ENCODE measurements at regions not wholly inside any gene's neighbourhood (a gene's known extent, or its start where the extent isn't known, plus 50 kb on each side); places are given as distances from the start of the nearest gene placed in this dataset.

- peaks cover 7% of the 10 kb centered on the region for H3K4me1 ChIP-seq (ENCODE audit: control insufficient read depth, low read depth, low read length)
- no peak overlapping the region for H3K9ac ChIP-seq (ENCODE audit: low read length)
- no peaks in the 10 kb centered on the region for H3K36me3 ChIP-seq (ENCODE audit: control insufficient read depth, low read depth, low read length)
- H3K4me3 ChIP-seq (ENCODE audit: low read length), result no peak overlapping the region
- no peak overlapping the region for H3K27ac ChIP-seq (ENCODE audit: low read length)
- no peaks in the 10 kb centered on the region for H3K9me3 ChIP-seq (ENCODE audit: control insufficient read depth, low read depth, low read length)
- H3K27me3 ChIP-seq (ENCODE audit: control insufficient read depth, insufficient read depth, low read length), result no peaks in the 10 kb centered on the region
Measured at GRCh38 chr9:80448996-80449395, 877.2 kb downstream of the TLE4 start.

GRCh38 chr9:80447876-80448275 is 876.1 kb downstream of the TLE4 start:
- H3K27me3 ChIP-seq (ENCODE audit: control insufficient read depth, insufficient read depth, low read length), result no peaks in the 10 kb centered on the region
- H3K9ac ChIP-seq (ENCODE audit: low read length), result no peak overlapping the region
- H3K4me1 ChIP-seq (ENCODE audit: control insufficient read depth, low read depth, low read length), result peaks cover 7% of the 10 kb centered on the region
- H3K36me3 ChIP-seq (ENCODE audit: control insufficient read depth, low read depth, low read length), result no peaks in the 10 kb centered on the region
- no peak overlapping the region for H3K27ac ChIP-seq (ENCODE audit: low read length)
- H3K4me3 ChIP-seq (ENCODE audit: low read length), result no peak overlapping the region
- no peaks in the 10 kb centered on the region for H3K9me3 ChIP-seq (ENCODE audit: control insufficient read depth, low read depth, low read length)

DNA sequence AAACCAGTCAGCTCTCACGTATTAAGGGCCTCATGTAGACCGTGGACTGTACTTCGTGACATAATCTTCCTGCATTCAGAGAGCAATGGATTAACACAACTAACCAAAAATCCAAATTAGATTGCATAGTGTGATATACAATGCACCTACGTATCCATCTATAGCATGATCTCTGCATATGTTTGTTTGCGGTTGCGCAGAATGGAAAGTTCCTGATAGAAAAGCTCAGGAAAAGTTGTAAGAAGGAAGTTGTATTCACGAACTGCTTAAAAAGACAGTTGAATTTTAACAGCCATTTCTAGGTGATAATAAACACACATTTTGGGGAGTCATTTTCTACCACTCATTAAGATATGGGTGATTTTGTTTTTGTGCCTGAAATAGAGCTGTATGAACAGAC is 869.0 kb downstream of the TLE4 start:
- Histone ChIP-seq H3K27me3 (ENCODE audit: control insufficient read depth, insufficient read depth, low read length) (no peaks in the 10 kb centered on the region), H3K27ac (ENCODE audit: low read length) (no peak overlapping the region), H3K4me1 (ENCODE audit: control insufficient read depth, low read depth, low read length) (peaks cover 4% of the 10 kb centered on the region), H3K9ac (ENCODE audit: low read length) (no peak overlapping the region), H3K36me3 (ENCODE audit: control insufficient read depth, low read depth, low read length) (no peaks in the 10 kb centered on the region), H3K4me3 (ENCODE audit: low read length) (no peak overlapping the region), H3K9me3 (ENCODE audit: control insufficient read depth, low read depth, low read length) (no peaks in the 10 kb centered on the region)

GRCh38 chr9:80437825-80438224 is 866.1 kb downstream of the TLE4 start:
- Histone ChIP-seq H3K9me3 (ENCODE audit: control insufficient read depth, low read depth, low read length) (no peaks in the 10 kb centered on the region), H3K4me3 (ENCODE audit: low read length) (no peak overlapping the region), H3K27me3 (ENCODE audit: control insufficient read depth, insufficient read depth, low read length) (no peaks in the 10 kb centered on the region), H3K27ac (ENCODE audit: low read length) (no peak overlapping the region), H3K4me1 (ENCODE audit: control insufficient read depth, low read depth, low read length) (peaks cover 9% of the 10 kb centered on the region), H3K36me3 (ENCODE audit: control insufficient read depth, low read depth, low read length) (no peaks in the 10 kb centered on the region), H3K9ac (ENCODE audit: low read length) (no peak overlapping the region)

GRCh38 chr9:80437091-80437640 is 865.4 kb downstream of the TLE4 start:
- Histone ChIP-seq H3K9me3 (ENCODE audit: control insufficient read depth, low read depth, low read length) (no peaks in the 10 kb centered on the region), H3K27me3 (ENCODE audit: control insufficient read depth, insufficient read depth, low read length) (no peaks in the 10 kb centered on the region), H3K4me3 (ENCODE audit: low read length) (no peak overlapping the region), H3K36me3 (ENCODE audit: control insufficient read depth, low read depth, low read length) (no peaks in the 10 kb centered on the region), H3K4me1 (ENCODE audit: control insufficient read depth, low read depth, low read length) (peaks cover 9% of the 10 kb centered on the region), H3K27ac (ENCODE audit: low read length) (no peak overlapping the region), H3K9ac (ENCODE audit: low read length) (no peak overlapping the region)

GRCh38 chr9:80435591-80435990 is 863.8 kb downstream of the TLE4 start:
- no peaks in the 10 kb centered on the region for H3K36me3 ChIP-seq (ENCODE audit: control insufficient read depth, low read depth, low read length)
- H3K27me3 ChIP-seq (ENCODE audit: control insufficient read depth, insufficient read depth, low read length), result no peaks in the 10 kb centered on the region
- no peaks in the 10 kb centered on the region for H3K9me3 ChIP-seq (ENCODE audit: control insufficient read depth, low read depth, low read length)
- H3K4me1 ChIP-seq (ENCODE audit: control insufficient read depth, low read depth, low read length), result peaks cover 9% of the 10 kb centered on the region
- no peak overlapping the region for H3K27ac ChIP-seq (ENCODE audit: low read length)
- no peak overlapping the region for H3K4me3 ChIP-seq (ENCODE audit: low read length)
- no peak overlapping the region for H3K9ac ChIP-seq (ENCODE audit: low read length)

DNA sequence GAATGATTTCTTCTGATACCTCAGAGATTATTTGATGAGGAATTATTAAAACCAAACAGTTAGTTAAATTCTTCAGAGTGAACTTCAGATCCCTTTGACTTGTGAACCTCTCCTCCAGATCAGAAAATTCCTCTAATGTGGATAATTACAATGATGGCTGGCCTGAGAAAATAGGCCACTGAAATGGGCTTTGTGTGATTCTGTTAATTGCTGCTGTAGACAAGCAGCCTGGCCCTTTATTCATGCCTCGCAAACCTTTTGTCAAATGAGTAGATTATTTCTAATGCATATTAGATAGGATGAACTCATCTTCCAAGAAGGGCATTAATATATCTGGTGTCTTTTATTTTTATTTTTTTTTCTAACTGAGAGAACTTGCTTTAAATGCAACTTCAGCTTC is 855.2 kb downstream of the TLE4 start:
- H3K4me3 ChIP-seq (ENCODE audit: low read length), result no peak overlapping the region
- no peaks in the 10 kb centered on the region for H3K4me1 ChIP-seq (ENCODE audit: control insufficient read depth, low read depth, low read length)
- H3K9ac ChIP-seq (ENCODE audit: low read length), result no peak overlapping the region
- no peaks in the 10 kb centered on the region for H3K36me3 ChIP-seq (ENCODE audit: control insufficient read depth, low read depth, low read length)
- H3K27me3 ChIP-seq (ENCODE audit: control insufficient read depth, insufficient read depth, low read length), result no peaks in the 10 kb centered on the region
- H3K27ac ChIP-seq (ENCODE audit: low read length), result no peak overlapping the region
- no peaks in the 10 kb centered on the region for H3K9me3 ChIP-seq (ENCODE audit: control insufficient read depth, low read depth, low read length)

- Histone ChIP-seq H3K4me1 (ENCODE audit: control insufficient read depth, low read depth, low read length) (peaks cover 4% of the 10 kb centered on the region), H3K9ac (ENCODE audit: low read length) (no peak overlapping the region), H3K9me3 (ENCODE audit: control insufficient read depth, low read depth, low read length) (no peaks in the 10 kb centered on the region), H3K4me3 (ENCODE audit: low read length) (no peak overlapping the region), H3K36me3 (ENCODE audit: control insufficient read depth, low read depth, low read length) (no peaks in the 10 kb centered on the region), H3K27me3 (ENCODE audit: control insufficient read depth, insufficient read depth, low read length) (no peaks in the 10 kb centered on the region), H3K27ac (ENCODE audit: low read length) (no peak overlapping the region)
Measured at GRCh38 chr9:80417211-80417773, 845.5 kb downstream of the TLE4 start.

- H3K4me3 ChIP-seq (ENCODE audit: low read length), result peak overlapping the region; percentile 12
- no peaks in the 10 kb centered on the region for H3K36me3 ChIP-seq (ENCODE audit: control insufficient read depth, low read depth, low read length)
- H3K9me3 ChIP-seq (ENCODE audit: control insufficient read depth, low read depth, low read length), result peaks cover 17% of the 10 kb centered on the region
- no peaks in the 10 kb centered on the region for H3K27me3 ChIP-seq (ENCODE audit: control insufficient read depth, insufficient read depth, low read length)
- H3K9ac ChIP-seq (ENCODE audit: low read length), result no peak overlapping the region
- peak overlapping the region; percentile 37 for H3K27ac ChIP-seq (ENCODE audit: low read length)
- peaks cover 45% of the 10 kb centered on the region for H3K4me1 ChIP-seq (ENCODE audit: control insufficient read depth, low read depth, low read length)
Measured at GRCh38 chr9:80410106-80410505, 838.3 kb downstream of the TLE4 start.

DNA sequence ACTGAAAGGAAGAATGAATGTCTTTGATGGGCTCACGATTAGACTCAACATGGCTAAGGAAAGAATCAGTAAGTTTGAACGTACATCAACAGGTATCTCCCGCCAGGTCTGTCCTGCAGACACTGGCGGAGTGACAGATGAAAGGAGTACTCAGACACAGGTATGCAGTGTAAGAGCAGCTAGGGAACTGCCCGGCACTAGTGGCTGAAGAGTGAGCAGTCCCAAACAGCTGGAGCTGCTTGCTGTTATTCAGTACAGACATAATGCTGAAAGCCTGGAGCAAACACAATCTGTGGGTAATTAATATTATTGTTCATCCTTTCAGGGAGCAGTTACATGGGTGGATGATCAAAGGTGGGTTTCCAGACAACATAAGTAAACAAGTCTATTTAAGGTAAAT is 835.5 kb downstream of the TLE4 start:
- Histone ChIP-seq H3K27me3 (ENCODE audit: control insufficient read depth, insufficient read depth, low read length) (no peaks in the 10 kb centered on the region), H3K9me3 (ENCODE audit: control insufficient read depth, low read depth, low read length) (peaks cover 17% of the 10 kb centered on the region), H3K4me1 (ENCODE audit: control insufficient read depth, low read depth, low read length) (peaks cover 40% of the 10 kb centered on the region), H3K36me3 (ENCODE audit: control insufficient read depth, low read depth, low read length) (no peaks in the 10 kb centered on the region), H3K9ac (ENCODE audit: low read length) (no peak overlapping the region), H3K27ac (ENCODE audit: low read length) (no peak overlapping the region), H3K4me3 (ENCODE audit: low read length) (no peak overlapping the region)

DNA sequence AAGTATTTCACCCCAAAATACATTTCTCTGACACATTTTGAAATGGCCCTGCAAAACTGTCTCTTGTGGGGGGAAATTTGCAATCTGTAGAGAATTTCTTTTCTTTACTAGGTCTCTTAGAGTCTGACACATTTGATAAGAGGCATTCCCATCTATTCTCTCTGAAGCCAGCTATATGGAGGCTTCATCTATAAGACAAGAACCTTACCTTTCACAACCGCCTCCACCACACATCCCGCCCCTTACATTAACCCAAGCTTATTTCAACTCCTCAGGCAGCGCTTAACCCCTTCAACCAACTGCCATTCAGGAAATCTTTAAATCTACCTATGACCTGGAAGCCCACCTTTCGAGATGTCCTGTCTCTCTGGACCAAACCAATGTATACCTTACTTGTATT is 829.5 kb downstream of the TLE4 start:
- Histone ChIP-seq H3K4me3 (ENCODE audit: low read length) (peak overlapping the region; percentile 10), H3K9ac (ENCODE audit: low read length) (no peak overlapping the region), H3K9me3 (ENCODE audit: control insufficient read depth, low read depth, low read length) (peaks cover 10% of the 10 kb centered on the region), H3K36me3 (ENCODE audit: control insufficient read depth, low read depth, low read length) (no peaks in the 10 kb centered on the region), H3K27ac (ENCODE audit: low read length) (peak overlapping the region; percentile 39), H3K27me3 (ENCODE audit: control insufficient read depth, insufficient read depth, low read length) (no peaks in the 10 kb centered on the region), H3K4me1 (ENCODE audit: control insufficient read depth, low read depth, low read length) (peaks cover 28% of the 10 kb centered on the region)

GRCh38 chr9:80400624-80401230 is 829.0 kb downstream of the TLE4 start:
- H3K4me3 ChIP-seq (ENCODE audit: low read length), result peak overlapping the region; percentile 10
- H3K4me1 ChIP-seq (ENCODE audit: control insufficient read depth, low read depth, low read length), result peaks cover 28% of the 10 kb centered on the region
- peaks cover 8% of the 10 kb centered on the region for H3K9me3 ChIP-seq (ENCODE audit: control insufficient read depth, low read depth, low read length)
- no peak overlapping the region for H3K9ac ChIP-seq (ENCODE audit: low read length)
- H3K27me3 ChIP-seq (ENCODE audit: control insufficient read depth, insufficient read depth, low read length), result no peaks in the 10 kb centered on the region
- peak overlapping the region; percentile 39 for H3K27ac ChIP-seq (ENCODE audit: low read length)
- no peaks in the 10 kb centered on the region for H3K36me3 ChIP-seq (ENCODE audit: control insufficient read depth, low read depth, low read length)

Measured in iPS-18a (cell line).